Ishikawa (cell line): ENCODE measurements at regions not wholly inside any gene's neighbourhood (a gene's known extent, or its start where the extent isn't known, plus 50 kb on each side); places are given as distances from the start of the nearest gene placed in this dataset.

Experiments used
- EGR1 ChIP-seq: IDR thresholded peaks from 2 replicates; pipeline ENCODE4 v1.6.1; 2012
- EP300 ChIP-seq: IDR thresholded peaks from 2 replicates; pipeline ENCODE4 v1.6.1; 2012; ENCODE audit warnings: borderline replicate concordance
- TF ChIP-seq, protein P1 (sequence below): IDR thresholded peaks from 2 replicates; pipeline ENCODE4 v1.6.1; 2012; ENCODE audit warnings: low read depth, mild to moderate bottlenecking
- TF ChIP-seq, protein P2 (sequence below): IDR thresholded peaks from 2 replicates; pipeline ENCODE4 v1.6.1; 2012

DNA sequence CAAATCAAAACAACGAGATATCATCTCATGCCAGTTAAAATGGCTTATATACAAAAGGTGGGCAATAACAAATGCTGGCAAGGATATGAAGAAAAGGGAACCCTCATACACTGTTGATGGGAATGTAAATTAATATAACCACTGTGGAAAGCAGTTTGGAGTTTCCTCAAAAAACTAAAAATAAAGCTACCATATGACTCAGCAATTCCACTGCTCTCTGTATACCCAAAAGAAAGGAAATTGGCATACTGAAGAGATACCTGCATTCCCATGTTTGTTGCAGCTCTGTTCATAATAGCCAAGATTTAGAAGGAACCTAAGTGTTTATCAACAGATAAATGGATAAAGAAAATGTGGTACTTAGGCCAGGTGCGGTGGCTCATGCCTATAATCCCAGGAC, 124.8 kb downstream of the MSTN start:
- TF ChIP-seq EP300: no peak
- no peak for TF ChIP-seq EGR1
- TF ChIP-seq, protein P1, sequence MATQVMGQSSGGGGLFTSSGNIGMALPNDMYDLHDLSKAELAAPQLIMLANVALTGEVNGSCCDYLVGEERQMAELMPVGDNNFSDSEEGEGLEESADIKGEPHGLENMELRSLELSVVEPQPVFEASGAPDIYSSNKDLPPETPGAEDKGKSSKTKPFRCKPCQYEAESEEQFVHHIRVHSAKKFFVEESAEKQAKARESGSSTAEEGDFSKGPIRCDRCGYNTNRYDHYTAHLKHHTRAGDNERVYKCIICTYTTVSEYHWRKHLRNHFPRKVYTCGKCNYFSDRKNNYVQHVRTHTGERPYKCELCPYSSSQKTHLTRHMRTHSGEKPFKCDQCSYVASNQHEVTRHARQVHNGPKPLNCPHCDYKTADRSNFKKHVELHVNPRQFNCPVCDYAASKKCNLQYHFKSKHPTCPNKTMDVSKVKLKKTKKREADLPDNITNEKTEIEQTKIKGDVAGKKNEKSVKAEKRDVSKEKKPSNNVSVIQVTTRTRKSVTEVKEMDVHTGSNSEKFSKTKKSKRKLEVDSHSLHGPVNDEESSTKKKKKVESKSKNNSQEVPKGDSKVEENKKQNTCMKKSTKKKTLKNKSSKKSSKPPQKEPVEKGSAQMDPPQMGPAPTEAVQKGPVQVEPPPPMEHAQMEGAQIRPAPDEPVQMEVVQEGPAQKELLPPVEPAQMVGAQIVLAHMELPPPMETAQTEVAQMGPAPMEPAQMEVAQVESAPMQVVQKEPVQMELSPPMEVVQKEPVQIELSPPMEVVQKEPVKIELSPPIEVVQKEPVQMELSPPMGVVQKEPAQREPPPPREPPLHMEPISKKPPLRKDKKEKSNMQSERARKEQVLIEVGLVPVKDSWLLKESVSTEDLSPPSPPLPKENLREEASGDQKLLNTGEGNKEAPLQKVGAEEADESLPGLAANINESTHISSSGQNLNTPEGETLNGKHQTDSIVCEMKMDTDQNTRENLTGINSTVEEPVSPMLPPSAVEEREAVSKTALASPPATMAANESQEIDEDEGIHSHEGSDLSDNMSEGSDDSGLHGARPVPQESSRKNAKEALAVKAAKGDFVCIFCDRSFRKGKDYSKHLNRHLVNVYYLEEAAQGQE: no peak
- TF ChIP-seq, protein P2, sequence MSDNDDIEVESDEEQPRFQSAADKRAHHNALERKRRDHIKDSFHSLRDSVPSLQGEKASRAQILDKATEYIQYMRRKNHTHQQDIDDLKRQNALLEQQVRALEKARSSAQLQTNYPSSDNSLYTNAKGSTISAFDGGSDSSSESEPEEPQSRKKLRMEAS: no peak
